Left colon (tissue), 2 donors: ENCODE measurements at regions not wholly inside any gene's neighbourhood (a gene's known extent, or its start where the extent isn't known, plus 50 kb on each side); places are given as distances from the start of the nearest gene placed in this dataset.

Source experiments
- ATAC-seq: fragments of 200-7000 bp; cut with Tn5 transposase; one replicate; pipeline ENCODE4 v1.9.1; 2020; ENCODE audit warnings: mild to moderate bottlenecking, moderate library complexity
- DNase-seq, 2 donors: peaks; one replicate each; pipeline ENCODE4 v3.0.0-alpha.2; 2020
- intact Hi-C, 2 donors: fragments of 100-400 bp; cut with DNase I in 1 of 2; cut with micrococcal nuclease in 1 of 2; formaldehyde crosslinking; loops; one replicate each; pipeline versions ENCODE4 v1.11.2 to v1.14.0; 2022; cut with DNase I, micrococcal nuclease
- donor health status: DM: no; HTN: no; CAD: no.
- donor health status: DM: yes; HTN: yes; CAD: no.

GRCh38 chr15:97870771-97871170 lies 89.7 kb upstream of the ARRDC4 start:
- DNase-seq (no peak), ATAC-seq (no peak)
- intact Hi-C loops = no loop called here

DNA sequence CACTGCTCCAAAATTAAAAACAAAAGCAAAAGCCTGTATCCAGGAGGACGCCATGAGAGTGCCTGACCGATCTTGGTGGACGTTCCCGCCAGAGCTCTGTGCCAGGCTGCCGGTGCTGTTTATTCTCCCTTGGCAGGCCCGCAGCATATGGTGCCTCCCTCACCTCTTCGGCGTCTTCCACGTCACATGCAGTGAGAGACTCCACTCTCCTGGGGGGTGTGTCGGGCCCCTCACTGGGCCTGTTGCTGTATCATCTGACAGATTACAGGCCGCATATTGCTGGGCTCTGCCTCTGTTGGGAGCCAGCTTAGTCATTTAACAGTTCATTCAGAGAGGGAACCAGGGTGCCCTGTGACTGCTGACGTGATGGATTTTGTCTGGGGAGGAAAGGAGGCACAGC lies 86.4 kb upstream of the ARRDC4 start:
- intact Hi-C loops = no loop called here
- no peak for ATAC-seq

GRCh38 chr15:97875025-97875512 lies 85.4 kb upstream of the ARRDC4 start:
- intact Hi-C loops = no loop called here
- ATAC-seq = peak; percentile 45
- DNase-seq = no peak

More for the DNA sequence above, 86.4 kb upstream of the ARRDC4 start:
- DNase-seq = no peak

- intact Hi-C loops = no loop called here
- DNase-seq (peak in 1 of 2 donors; percentile 28), ATAC-seq (peak; percentile 90)
These were observed 84.8 kb upstream of the ARRDC4 start for GRCh38 chr15:97875513-97876280.

DNA sequence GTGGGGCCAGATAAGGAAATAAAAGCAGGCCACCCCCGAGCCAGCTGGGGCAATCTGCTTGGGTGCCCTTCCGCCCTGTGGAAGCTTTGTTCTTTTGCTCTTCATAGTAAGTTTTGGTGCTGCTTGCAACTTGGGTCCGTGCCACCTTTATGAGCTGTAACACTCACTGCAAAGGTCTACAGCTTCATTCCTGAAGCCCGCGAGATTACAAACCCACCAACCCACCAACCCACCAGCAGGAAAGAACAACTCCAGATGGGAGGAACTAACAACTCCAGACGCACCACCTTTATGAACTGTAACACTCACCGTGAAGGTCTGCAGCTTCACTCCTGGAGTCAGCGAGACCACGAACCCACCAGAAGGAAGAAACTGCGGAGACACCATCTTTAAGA lies 84.2 kb upstream of the ARRDC4 start:
- ATAC-seq = no peak
- intact Hi-C loops = no loop called here
- DNase-seq = no peak

GRCh38 chr15:97881346-97881965 lies 79.0 kb upstream of the ARRDC4 start:
- ATAC-seq (no peak), DNase-seq (no peak)
- intact Hi-C loops = no loop called here

GRCh38 chr15:97884513-97885131 lies 75.9 kb upstream of the ARRDC4 start:
- intact Hi-C loops = no loop called here
- ATAC-seq (no peak), DNase-seq (no peak)

DNA sequence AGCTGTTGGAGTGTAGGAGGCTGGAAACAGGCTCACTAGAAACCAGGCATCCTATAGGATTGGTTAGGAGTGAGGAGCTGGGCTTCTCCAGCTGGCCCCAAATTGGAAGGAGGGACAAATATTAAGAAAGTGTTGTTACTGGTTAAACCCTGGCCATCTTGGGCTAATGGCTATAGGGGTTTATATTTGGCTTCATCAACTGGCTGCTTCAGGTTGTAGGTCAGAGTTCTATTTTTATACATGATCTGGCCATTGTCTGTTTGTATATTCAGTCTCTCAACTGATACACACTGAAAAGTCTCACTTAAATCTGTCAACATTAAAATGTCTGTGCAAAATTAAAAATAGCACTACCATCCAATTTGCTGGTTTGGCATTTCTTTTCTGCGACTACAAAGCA lies 70.2 kb upstream of the ARRDC4 start:
- no peak for DNase-seq
- intact Hi-C loops = no loop called here
- no peak for ATAC-seq

DNA sequence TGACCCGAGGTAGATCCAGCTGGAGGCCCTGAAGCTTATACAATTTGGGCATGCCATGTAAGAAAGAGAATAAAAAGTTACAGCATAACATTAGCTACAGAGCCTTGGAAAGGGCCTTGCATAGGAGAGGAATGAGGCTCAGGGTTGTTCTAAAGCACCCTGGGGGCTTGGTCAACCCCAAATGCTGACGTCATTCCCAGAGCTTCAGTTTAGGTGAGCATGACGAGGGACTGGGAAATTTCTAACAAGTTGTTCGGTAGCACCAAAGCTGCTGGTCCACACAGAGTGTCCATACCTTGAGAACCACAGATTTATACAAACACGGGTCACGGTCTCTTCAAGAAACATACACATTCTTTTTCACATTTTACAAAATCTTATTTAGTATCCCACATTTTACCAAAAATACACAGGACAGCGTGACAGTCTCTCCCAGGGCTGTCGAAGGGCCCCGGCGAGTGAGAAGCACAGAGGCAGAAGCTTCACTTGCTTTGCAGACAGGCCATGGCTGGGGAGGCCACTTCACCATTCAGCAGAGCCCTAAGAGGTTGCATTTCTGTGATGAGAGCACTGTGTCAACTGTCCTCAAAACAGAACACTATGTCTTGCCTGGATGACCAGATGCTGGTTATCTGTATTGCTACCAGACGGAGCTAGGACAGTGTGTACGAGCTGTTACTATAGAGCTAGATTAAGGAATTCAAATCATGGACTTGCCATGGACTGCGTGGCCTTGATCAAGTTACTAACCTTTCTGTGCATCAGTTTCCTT lies 68.2 kb upstream of the ARRDC4 start:
- ATAC-seq (no peak), DNase-seq (no peak)
- intact Hi-C loops = no loop called here

DNA sequence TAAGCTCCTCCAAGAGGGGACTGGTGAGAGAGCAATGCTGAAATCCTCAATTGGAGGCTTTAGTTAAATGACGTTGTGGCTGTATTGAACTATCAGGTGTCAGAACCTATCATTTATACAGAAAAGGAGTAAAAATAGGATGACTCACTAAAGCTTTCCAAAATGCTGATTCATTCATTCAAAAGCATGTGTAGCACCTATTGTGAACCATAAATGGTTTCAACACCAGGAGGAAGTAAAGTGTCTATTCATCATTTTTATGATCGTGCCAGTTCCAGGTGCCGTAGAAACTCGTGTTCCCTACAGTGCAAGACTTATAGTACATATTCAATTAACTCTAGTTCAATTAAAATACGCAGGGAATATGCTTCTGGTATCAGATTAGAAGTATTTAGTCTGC lies 66.5 kb upstream of the ARRDC4 start:
- intact Hi-C loops = no loop called here
- no peak for DNase-seq
- peak; percentile 91 for ATAC-seq

GRCh38 chr15:97899981-97900380 lies 60.5 kb upstream of the ARRDC4 start:
- intact Hi-C loops = loop anchor here (5.0 to 10.0 kb wide), 2 partner anchors 187 to 395 kb away; no protein-coding TSS in a partner anchor
- no peak for DNase-seq
- no peak for ATAC-seq

DNA sequence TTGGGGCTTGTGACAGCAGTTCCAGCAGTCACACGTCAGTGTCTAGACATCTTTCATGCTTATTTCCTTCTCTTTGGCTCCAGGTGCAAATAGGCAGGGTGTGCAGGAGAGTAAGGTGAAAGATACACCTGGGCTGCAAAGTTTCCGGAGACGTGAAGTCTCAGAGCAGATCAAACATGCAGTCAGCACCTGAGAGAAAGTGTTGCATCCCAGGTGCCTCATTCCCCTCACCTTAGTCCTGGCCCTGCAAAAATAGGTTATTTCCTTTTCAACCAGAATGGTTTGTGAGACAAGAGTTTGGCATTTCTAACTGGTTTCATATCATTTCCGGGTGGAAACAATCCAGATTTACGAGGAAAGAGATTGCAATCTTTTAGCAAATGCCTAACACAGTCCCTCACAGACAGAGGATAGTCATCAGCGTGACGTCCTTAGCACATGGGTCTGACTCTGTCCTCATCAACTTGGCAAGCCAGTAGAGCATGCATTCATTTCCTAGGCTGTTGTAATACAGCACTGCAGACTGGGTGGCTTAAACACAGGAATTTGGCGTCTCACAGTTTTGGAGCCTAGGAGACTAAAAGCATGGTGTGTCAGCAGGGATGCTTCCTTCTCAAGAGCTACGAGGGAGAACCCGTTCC lies 58.2 kb upstream of the ARRDC4 start:
- DNase-seq (no peak), ATAC-seq (no peak)
- intact Hi-C loops = loop anchor here (5.0 to 10.0 kb wide), 2 partner anchors 185 to 393 kb away; no protein-coding TSS in a partner anchor

- intact Hi-C loops = loop anchor here (5.0 to 10.0 kb wide), 2 partner anchors 184 to 391 kb away; no protein-coding TSS in a partner anchor
- no peak for ATAC-seq
- DNase-seq = no peak
These were observed 56.9 kb upstream of the ARRDC4 start for GRCh38 chr15:97903560-97903959.

DNA sequence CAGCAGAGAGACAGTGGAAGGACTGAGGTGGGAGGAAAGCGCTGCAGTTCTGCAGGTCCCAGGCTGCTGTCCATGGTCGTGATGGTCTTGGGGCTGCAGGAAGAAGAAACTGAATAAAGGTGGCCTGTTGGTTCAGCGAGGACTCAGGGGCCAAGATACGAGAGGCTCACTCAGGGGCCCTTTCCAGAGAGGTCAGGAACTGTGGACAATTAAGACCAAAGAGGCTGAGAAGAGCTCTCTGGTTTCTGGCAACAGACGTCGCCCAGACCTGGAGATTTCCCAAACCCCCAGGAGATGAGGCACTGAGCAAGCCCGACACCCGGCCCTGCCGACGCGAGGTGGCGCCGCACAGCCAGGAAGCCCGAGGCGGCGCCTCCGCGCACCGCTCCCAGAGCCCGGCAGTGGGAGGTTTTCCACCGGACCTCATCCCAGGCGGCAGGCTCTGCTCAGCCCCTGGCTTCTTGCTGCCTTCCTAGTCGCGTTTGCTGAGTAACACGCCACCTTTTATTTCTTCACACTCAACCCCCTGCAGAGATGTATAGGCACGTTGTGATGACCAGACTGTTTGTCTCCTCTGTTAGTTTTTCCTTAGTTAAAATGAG lies 56.4 kb upstream of the ARRDC4 start:
- ATAC-seq (peak; percentile 99), DNase-seq (peak; percentile 61 to 84)
- intact Hi-C loops = loop anchor here (5.0 to 10.0 kb wide), 2 partner anchors 183 to 391 kb away; no protein-coding TSS in a partner anchor

- intact Hi-C loops = loop anchor here (5.0 to 10.0 kb wide), 2 partner anchors 268 to 385 kb away; no protein-coding TSS in a partner anchor
- ATAC-seq (peak; percentile 97), DNase-seq (peak; percentile 41 to 77)
These were observed 51.1 kb upstream of the ARRDC4 start for GRCh38 chr15:97909291-97909891.
